H1 (cell line): ENCODE measurements at regions not wholly inside any gene's neighbourhood (a gene's known extent, or its start where the extent isn't known, plus 50 kb on each side); places are given as distances from the start of the nearest gene placed in this dataset.

Source experiments
- ASH2L ChIP-seq: fragments of 200-600, 300-600 bp; sonication (generic); IDR thresholded peaks from one replicate; pipeline ENCODE4 v1.7.1; 2017; ENCODE audit warnings: low read length
- CBX8 ChIP-seq: fragments of 300-800, 300-1000 bp; sonication (generic); IDR thresholded peaks from 2 replicates; pipeline ENCODE4 v1.7.1; 2016; ENCODE audit warnings: low read depth, low read length, borderline replicate concordance
- TF ChIP-seq, protein P1 (sequence below): fragments of 300-600 bp; sonication (generic); IDR thresholded peaks from 2 replicates; pipeline ENCODE4 v1.7.1; 2012; ENCODE audit warnings: low read length, moderate library complexity, mild to moderate bottlenecking, inconsistent platforms; ENCODE audit not compliant: insufficient replicate concordance

DNA sequence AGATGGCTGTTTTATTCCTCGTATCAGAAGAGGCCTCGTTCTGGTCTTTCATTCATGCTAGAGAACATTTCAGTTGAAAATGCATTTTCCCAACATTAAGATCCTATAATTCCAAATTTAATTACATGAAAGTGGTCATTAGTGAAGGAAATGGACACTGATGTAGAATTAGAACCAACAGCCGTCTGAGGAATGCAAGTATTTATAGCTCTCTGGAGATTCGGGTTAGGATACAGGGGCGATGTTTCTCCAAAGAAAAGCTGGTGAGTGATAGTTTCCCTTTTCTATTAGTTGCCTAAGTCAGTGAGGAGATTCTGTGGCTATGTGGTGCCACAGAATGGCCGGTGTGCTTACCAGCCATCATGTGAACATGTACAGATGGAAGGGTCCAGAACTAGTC lies 109.0 kb upstream of the IL12A start (continued):
- TF ChIP-seq, protein P1, sequence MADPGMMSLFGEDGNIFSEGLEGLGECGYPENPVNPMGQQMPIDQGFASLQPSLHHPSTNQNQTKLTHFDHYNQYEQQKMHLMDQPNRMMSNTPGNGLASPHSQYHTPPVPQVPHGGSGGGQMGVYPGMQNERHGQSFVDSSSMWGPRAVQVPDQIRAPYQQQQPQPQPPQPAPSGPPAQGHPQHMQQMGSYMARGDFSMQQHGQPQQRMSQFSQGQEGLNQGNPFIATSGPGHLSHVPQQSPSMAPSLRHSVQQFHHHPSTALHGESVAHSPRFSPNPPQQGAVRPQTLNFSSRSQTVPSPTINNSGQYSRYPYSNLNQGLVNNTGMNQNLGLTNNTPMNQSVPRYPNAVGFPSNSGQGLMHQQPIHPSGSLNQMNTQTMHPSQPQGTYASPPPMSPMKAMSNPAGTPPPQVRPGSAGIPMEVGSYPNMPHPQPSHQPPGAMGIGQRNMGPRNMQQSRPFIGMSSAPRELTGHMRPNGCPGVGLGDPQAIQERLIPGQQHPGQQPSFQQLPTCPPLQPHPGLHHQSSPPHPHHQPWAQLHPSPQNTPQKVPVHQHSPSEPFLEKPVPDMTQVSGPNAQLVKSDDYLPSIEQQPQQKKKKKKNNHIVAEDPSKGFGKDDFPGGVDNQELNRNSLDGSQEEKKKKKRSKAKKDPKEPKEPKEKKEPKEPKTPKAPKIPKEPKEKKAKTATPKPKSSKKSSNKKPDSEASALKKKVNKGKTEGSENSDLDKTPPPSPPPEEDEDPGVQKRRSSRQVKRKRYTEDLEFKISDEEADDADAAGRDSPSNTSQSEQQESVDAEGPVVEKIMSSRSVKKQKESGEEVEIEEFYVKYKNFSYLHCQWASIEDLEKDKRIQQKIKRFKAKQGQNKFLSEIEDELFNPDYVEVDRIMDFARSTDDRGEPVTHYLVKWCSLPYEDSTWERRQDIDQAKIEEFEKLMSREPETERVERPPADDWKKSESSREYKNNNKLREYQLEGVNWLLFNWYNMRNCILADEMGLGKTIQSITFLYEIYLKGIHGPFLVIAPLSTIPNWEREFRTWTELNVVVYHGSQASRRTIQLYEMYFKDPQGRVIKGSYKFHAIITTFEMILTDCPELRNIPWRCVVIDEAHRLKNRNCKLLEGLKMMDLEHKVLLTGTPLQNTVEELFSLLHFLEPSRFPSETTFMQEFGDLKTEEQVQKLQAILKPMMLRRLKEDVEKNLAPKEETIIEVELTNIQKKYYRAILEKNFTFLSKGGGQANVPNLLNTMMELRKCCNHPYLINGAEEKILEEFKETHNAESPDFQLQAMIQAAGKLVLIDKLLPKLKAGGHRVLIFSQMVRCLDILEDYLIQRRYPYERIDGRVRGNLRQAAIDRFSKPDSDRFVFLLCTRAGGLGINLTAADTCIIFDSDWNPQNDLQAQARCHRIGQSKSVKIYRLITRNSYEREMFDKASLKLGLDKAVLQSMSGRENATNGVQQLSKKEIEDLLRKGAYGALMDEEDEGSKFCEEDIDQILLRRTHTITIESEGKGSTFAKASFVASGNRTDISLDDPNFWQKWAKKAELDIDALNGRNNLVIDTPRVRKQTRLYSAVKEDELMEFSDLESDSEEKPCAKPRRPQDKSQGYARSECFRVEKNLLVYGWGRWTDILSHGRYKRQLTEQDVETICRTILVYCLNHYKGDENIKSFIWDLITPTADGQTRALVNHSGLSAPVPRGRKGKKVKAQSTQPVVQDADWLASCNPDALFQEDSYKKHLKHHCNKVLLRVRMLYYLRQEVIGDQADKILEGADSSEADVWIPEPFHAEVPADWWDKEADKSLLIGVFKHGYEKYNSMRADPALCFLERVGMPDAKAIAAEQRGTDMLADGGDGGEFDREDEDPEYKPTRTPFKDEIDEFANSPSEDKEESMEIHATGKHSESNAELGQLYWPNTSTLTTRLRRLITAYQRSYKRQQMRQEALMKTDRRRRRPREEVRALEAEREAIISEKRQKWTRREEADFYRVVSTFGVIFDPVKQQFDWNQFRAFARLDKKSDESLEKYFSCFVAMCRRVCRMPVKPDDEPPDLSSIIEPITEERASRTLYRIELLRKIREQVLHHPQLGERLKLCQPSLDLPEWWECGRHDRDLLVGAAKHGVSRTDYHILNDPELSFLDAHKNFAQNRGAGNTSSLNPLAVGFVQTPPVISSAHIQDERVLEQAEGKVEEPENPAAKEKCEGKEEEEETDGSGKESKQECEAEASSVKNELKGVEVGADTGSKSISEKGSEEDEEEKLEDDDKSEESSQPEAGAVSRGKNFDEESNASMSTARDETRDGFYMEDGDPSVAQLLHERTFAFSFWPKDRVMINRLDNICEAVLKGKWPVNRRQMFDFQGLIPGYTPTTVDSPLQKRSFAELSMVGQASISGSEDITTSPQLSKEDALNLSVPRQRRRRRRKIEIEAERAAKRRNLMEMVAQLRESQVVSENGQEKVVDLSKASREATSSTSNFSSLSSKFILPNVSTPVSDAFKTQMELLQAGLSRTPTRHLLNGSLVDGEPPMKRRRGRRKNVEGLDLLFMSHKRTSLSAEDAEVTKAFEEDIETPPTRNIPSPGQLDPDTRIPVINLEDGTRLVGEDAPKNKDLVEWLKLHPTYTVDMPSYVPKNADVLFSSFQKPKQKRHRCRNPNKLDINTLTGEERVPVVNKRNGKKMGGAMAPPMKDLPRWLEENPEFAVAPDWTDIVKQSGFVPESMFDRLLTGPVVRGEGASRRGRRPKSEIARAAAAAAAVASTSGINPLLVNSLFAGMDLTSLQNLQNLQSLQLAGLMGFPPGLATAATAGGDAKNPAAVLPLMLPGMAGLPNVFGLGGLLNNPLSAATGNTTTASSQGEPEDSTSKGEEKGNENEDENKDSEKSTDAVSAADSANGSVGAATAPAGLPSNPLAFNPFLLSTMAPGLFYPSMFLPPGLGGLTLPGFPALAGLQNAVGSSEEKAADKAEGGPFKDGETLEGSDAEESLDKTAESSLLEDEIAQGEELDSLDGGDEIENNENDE, result no peak
- TF ChIP-seq CBX8, result no peak
- TF ChIP-seq ASH2L, result no peak
